Testis (tissue), 2 donors: ENCODE measurements at regions not wholly inside any gene's neighbourhood (a gene's known extent, or its start where the extent isn't known, plus 50 kb on each side); places are given as distances from the start of the nearest gene placed in this dataset.

ENCODE experiments used
- CTCF ChIP-seq, 3 experiments: fragments of 450-650 bp in 2 of 3; fragments of 200-600 bp in 1 of 3; sonication (generic) in 1 of 3; IDR thresholded peaks; one replicate each; pipeline ENCODE4 v1.5.1; 2016 to 2019; ENCODE audit warnings: antibody characterized with exemption in 3 of 3, mild to moderate bottlenecking in 2 of 3, moderate library complexity in 1 of 3
- POLR2A ChIP-seq: fragments of 450-650 bp; IDR thresholded peaks from one replicate; pipeline ENCODE4 v1.6.1; 2017; ENCODE audit warnings: antibody characterized with exemption, mild to moderate bottlenecking, moderate library complexity

GRCh38 chr3:116966649-116967048 lies 257.1 kb downstream of the TUSC7 start:
- TF ChIP-seq POLR2A (no peak), CTCF (IDR thresholded peaks at IDR 0.05) (no peak)
